Cerebellar cortex (tissue), 1 donor: ENCODE measurements at regions not wholly inside any gene's neighbourhood (a gene's known extent, or its start where the extent isn't known, plus 50 kb on each side); places are given as distances from the start of the nearest gene placed in this dataset.
A peak's percentile ranks its signal among the peaks of the same experiment; 100 is the strongest.
"Not testable (repeated sequence)": the region's sequence is repeated elsewhere in the genome, so short reads cannot be mapped to it uniquely, and the experiment has no call there.

Experiments used
- DNase-seq: peaks from one replicate; pipeline ENCODE4 v3.0.0-alpha.2; 2015; ENCODE audit warnings: low spot score

GRCh38 chr11:45754741-45755140, 50.2 kb upstream of the SLC35C1 start:
- no peak for DNase-seq

DNA sequence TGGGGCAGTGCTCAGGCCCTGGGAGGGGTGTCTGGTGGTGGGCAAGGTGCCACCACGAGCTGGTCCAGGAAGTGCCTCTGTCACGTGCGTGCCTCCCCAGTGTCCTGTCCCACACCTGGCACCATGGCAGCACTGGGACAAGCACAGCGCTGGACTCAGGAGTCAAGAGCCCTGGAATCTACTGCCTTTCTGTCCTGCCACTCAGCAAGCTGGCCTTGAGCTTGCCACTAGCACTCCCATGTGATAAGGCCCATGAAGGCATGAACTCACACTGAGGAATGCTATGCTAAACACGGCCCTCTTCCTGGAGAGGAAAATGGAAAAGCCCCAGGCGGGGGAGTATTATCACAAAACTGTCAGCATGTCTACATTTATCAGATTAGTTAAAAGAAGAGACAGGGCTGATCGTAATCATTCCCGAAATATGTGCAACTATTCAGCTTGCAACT, 50.7 kb upstream of the SLC35C1 start:
- DNase-seq, result no peak

GRCh38 chr11:45752106-45752505, 52.8 kb upstream of the SLC35C1 start:
- no peak for DNase-seq

- peak; percentile 35 for DNase-seq
Measured at GRCh38 chr11:45751430-45751829, 53.5 kb upstream of the SLC35C1 start.

DNA sequence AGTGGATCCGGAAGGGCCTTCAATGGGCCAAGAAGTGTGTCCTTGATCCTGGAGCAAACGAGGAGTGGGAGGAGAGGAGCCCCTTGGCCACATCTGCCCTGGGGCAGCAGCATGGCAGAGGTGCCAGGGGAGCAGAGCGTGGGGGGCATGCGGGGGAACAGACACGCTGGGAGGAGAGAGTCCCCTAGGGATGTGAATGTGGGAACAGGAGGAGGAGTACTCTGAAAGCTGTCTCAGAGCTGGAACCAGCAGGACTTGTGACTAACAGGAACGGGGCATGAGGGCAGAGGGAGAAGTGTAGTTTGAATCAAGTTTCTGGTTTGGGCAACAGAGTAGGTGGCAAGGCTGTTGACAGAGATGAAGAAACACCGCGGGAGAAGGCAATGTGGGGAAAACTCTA, 54.5 kb upstream of the SLC35C1 start:
- no peak for DNase-seq

DNA sequence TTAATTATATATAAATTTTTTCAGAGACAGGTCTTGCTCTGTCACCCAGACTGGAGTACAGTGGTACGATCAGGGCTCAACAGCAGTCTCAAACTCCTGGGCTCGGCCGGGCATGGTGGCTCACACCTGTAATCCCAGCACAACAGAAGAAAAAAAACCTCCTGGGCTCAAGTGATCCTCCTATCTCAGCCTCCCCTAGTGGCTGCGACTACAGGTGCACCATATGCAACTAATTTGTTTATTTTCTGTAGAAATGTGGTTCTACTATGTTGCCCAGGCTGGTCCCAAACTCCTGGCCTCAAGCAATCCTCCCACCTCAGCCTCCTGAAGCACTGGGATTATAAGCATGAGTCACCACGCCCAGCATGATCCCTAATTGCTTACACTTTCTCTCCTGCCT, 56.1 kb upstream of the SLC35C1 start:
- DNase-seq, result no peak

- peak; percentile 4 for DNase-seq
Measured at GRCh38 chr11:45745065-45745811, 59.7 kb upstream of the SLC35C1 start.

DNA sequence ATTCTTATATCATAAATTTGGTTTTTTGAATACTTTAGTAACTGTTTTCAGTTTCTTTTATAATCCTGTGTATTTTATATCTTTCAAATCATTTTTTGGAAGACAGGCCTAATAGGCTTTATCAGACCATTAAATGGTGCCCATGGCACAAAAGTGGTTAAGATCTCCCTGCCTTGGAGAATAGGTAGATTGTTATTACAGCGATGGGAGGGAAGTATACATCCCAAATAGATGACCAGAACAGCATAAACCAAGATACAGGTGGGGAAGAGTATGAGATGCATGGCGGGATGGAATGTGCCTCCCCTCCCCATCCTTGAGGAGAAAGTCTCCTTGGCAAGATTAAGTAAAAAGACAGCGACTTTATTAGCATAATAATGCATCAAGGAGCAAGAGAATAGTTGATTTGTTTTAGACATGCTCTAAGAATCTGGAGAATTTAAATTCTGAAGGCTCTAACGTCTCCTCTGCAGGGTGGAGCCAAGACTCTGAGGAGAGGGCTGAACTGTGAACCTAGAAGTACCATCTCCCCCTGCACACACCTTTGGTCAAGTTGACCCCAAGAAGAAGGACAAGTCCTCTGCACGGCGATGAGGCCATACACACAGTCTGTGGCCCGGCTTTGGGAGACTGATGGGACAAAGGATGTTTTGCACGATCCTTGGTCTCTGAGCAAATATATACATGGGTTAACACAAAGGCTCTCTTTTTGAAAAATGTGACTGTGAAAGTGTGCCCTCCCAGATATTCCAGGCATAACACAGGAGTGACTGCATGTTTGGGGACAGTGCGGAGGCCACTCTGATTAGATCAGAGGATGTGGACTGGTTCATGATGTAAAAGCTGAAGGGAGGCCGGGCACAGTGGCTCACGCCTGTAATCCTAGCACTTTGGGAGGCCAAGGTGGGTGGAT, 61.1 kb upstream of the SLC35C1 start:
- DNase-seq, result no peak

- DNase-seq, result no peak
Measured at GRCh38 chr11:45741582-45741981, 63.4 kb upstream of the SLC35C1 start.

- no peak for DNase-seq
Measured at GRCh38 chr11:45741032-45741431, 63.9 kb upstream of the SLC35C1 start.

GRCh38 chr11:45739866-45740265, 65.1 kb upstream of the SLC35C1 start:
- no peak for DNase-seq

DNA sequence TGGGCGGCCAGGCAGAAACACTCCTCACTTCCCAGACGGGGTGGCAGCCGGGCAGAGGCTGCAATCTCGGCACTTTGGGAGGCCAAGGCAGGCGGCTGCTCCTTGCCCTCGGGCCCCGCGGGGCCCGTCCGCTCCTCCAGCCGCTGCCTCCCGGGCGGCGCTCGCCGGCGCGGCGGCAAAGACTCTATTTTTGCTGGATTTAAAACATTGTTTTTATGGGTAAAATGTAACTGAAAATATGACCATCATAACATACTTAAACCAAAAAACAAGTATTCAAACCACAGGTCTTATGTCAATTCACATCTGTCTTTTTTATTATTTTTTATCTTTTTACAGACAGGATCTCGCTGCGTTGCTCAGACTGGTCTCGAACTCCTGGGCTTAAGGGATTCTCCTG, 65.9 kb upstream of the SLC35C1 start:
- not testable (repeated sequence) for DNase-seq

- DNase-seq, result not testable (repeated sequence)
Measured at GRCh38 chr11:45738194-45738593, 66.8 kb upstream of the SLC35C1 start.

DNA sequence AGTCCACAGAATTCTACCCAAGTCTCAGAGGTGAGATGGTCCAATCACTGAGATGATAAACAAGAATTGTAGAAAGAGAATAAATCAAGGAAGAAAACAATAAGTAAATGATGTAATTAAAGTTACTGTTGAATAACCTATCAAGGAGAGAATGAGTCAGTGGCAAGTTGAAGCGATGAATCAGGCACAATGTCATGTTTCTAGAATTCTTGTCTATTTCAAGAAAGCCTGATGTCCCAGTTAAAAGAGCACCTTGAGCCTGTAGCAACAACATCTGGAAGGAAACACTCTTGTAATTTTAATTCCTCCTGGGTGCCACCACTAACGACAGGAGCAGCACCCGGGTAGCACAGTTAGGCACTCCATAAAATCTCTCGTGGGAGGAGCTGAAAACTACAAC, 67.9 kb upstream of the SLC35C1 start:
- no peak for DNase-seq

DNA sequence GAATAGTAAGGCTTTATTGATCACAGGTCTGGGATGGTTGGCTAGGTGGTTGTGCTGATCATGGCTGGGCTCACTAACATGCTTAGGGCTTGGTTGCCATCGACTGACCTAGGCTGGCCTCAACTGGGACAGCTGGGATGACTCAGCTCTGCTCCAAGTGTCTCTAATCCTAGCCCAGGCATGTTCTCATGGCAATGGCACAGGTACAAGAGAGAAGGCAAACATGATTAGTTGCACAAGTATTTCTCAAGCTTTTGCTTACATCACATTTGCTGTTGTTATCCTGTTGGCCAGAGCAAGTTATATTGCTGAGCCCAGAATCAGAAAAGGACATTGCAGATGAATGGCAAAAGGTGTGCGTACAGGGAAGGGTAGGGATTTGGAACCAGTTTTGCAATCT, 68.5 kb upstream of the SLC35C1 start:
- no peak for DNase-seq

GRCh38 chr11:45733176-45733575, 67.8 kb upstream of the CHST1 start:
- no peak for DNase-seq

GRCh38 chr11:45732343-45732742, 66.9 kb upstream of the CHST1 start:
- DNase-seq, result no peak

DNA sequence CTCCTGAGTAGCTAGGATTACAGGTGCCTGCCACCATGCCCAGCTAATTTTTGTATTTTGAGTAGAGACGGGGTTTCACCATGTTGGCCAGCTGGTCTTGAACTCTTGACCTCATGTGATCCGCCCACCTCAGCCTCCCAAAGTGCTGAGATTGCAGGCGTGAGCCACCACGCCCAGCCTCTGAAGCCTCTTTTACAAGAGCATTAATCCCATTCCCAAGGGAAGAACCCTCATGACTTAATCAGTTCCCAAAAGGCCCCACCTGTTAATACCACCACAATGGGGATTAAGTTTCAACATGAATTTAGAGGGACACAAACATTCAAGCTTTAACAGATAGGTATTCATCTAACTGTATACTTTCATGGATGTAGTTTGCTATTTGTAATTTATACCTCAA, 65.7 kb upstream of the CHST1 start:
- not testable (repeated sequence) for DNase-seq

DNA sequence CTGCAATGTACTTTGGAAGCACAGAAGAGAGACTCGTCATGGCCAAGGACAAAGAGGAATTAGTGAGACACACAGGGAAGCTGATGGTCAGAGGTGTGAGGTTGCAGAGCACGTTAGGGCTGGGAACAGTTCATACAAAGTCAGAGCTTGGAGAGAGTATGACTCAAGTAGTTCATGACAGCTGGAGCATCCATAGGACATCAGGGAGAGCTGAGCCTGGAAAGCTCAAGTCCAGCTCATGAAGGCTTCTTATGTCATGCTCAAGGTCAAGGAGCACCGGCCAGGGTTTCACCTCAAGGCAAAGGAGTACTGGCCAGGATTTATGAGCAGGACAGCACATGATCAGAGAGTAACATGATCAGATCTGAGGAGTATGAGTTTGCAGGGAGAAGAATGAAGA, 64.6 kb upstream of the CHST1 start:
- no peak for DNase-seq

DNA sequence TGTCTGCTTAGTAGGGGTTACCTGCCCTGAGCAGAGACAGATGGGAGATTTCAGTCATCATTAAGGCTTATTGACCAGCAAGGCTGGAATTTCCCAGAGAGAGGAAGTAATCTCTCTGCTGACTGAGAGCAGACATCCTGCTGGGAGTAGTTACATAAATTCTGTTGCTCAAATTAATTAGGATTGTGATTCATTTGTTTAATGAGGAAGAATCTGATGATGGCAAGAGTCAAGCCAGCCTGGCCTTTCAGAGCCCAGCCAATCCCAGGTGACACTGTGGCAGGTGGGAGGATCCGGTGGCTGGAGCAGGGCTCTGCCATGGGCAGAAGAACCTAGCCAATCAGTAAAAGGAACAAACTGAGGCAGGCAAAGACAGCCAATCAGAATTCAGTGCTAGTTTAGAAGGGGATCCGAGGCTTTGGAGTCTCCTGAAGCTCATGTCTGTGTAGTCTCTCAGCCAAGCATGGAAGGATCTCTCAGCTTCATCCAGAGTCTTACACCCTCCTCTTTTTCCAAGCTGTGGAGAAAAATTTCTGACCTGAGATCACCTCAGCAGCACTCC, 61.2 kb upstream of the CHST1 start:
- DNase-seq, result no peak

- DNase-seq, result no peak
Measured at GRCh38 chr11:45725776-45726492, 60.5 kb upstream of the CHST1 start.

DNA sequence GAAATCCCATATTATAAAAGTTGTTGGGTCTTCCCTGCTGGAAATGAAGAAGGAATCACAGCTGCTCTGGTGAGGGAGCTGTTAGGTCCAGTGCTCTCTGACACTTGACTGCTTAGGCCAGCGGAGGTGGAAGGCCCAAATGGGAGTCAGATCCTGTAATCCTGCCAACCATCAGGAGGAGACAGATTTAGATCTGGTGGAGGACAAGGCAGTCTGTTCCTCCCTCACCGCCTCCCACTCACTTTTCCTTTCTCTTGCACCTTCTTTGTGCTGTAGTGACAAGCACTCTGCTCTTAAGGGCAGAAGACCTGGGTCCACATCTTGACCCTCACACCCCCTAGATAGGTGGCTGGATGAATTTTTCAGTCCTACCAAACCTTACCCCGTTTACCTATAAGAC, 59.7 kb upstream of the CHST1 start:
- DNase-seq, result peak; percentile 7
